A673 (cell line): ENCODE measurements at regions not wholly inside any gene's neighbourhood (a gene's known extent, or its start where the extent isn't known, plus 50 kb on each side); places are given as distances from the start of the nearest gene placed in this dataset.

Experiments
- BruUV-seq: library from RNA; stranded (reverse); fragments of 400-500 nt; replicated peaks from 2 replicates; lab custom pipeline; 2021; lab: Mats Ljungman, UMichigan
- CTCF ChIA-PET: fragments of 300-600 bp; sonication (Branson Sonifier 250); formaldehyde crosslinking; loops from one replicate; lab custom pipeline; 2022; ENCODE audit warnings: antibody characterized with exemption; lab: Charles Lee
- POLR2A ChIA-PET: fragments of 300-600 bp; sonication (Branson Sonifier 250); formaldehyde crosslinking; loops from one replicate; lab custom pipeline; 2022; ENCODE audit warnings: antibody characterized with exemption; ENCODE audit not compliant: low non-redundant PET; lab: Charles Lee
- DNase-seq: peaks from one replicate; pipeline ENCODE4 v3.0.0-alpha.2; 2015; ENCODE audit warnings: low spot score
- H3K27ac ChIP-seq: fragments of 200-600 bp; sonication (generic); 2 replicates; pipeline ENCODE4 v1.5.1; 2016; ENCODE audit warnings: mixed run types, low read depth, mild to moderate bottlenecking, mixed read lengths, antibody characterized with exemption, low read length; ENCODE audit not compliant: poor library complexity, severe bottlenecking
- H3K27me3 ChIP-seq: fragments of 200-600 bp; sonication (generic); replicated peaks from 2 replicates; pipeline ENCODE4 v1.6.1; 2017; ENCODE audit warnings: mixed run types, low read depth, mild to moderate bottlenecking, mixed read lengths, antibody characterized with exemption, low read length; ENCODE audit not compliant: insufficient read depth, poor library complexity
- H3K36me3 ChIP-seq: fragments of 200-600 bp; sonication (generic); 2 replicates; pipeline ENCODE4 v1.6.1; 2016; ENCODE audit warnings: mixed run types, mild to moderate bottlenecking, mixed read lengths, antibody characterized with exemption, low read length; ENCODE audit not compliant: insufficient read depth, poor library complexity, severe bottlenecking
- H3K4me1 ChIP-seq: fragments of 200-600 bp; sonication (generic); 2 replicates; pipeline ENCODE4 v1.6.1; 2017; ENCODE audit warnings: mixed run types, mild to moderate bottlenecking, mixed read lengths, antibody characterized with exemption, low read length; ENCODE audit not compliant: insufficient read depth, poor library complexity, severe bottlenecking
- H3K4me3 ChIP-seq: fragments of 200-600 bp; sonication (generic); 2 replicates; pipeline ENCODE4 v1.5.1; 2016; ENCODE audit warnings: low read depth, mixed run types, mild to moderate bottlenecking, mixed read lengths, low read length; ENCODE audit not compliant: poor library complexity, severe bottlenecking
- H3K9me3 ChIP-seq: fragments of 200-600 bp; sonication (generic); 2 replicates; pipeline ENCODE4 v1.6.1; 2016; ENCODE audit warnings: mixed run types, low read depth, mild to moderate bottlenecking, mixed read lengths, antibody characterized with exemption, low read length; ENCODE audit not compliant: poor library complexity, severe bottlenecking
- EZH2 ChIP-seq: fragments of 200-600 bp; sonication (generic); IDR thresholded peaks from 2 replicates; pipeline ENCODE4 v1.6.1; 2017; ENCODE audit warnings: borderline replicate concordance, low read depth, mild to moderate bottlenecking, mixed read lengths, antibody characterized with exemption, low read length; ENCODE audit not compliant: poor library complexity, severe bottlenecking
- intact Hi-C: fragments of 100-400 bp; cut with micrococcal nuclease; formaldehyde crosslinking; loops from one replicate; pipeline ENCODE4 v1.10.0; 2022; ENCODE audit not compliant: unreplicated experiment
- TF ChIP-seq, protein P1 (sequence below): fragments of 300-800, 200-600 bp; sonication (generic); conservative IDR thresholded peaks from 2 replicates; pipeline ENCODE4 v1.5.1; 2017; ENCODE audit warnings: low read depth, mild to moderate bottlenecking, antibody characterized with exemption, low read length, moderate library complexity, mixed read lengths

DNA sequence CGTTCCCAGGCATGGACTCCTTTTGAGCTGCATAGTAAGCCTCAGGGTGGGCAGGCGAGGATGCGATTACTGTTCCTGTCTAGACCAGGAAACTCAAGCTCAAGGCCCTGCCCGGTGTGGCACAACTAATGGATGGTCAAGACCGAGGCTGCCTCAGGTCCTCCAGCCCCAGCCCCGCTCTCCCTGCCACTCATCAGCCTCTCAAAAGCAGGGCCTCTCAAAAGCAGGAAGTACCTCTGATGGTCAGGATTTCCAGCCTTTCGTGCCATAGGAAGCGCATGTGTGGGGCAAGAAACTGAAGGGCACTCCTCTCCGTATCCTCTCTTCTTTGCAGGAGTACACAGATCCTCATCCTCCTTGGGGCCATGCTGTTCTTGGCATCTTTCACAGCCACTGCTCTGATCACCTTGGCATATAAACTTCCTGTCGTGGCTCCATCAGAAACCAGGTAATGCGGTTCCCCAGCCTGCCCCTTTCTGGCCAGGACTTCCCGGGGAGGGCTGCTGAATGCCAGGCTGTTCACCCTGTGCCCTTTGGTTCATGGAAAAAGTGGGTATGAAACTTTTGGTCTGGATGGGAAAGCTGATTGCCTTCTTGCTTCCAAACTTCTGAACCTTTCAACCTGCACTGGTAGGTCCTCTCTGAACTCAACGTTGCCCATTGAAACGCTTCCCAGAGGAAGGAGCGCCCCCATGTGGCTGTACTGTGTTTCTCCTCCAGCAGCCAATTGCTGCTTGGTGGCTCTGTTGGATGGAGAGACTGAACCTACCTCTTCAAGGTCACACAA lies 82.8 kb upstream of the SEC11C start:
- peaks cover 53% of the 10 kb centered on the region for H3K4me1 ChIP-seq
- peak; percentile 88 for DNase-seq
- BruUV-seq: no TSS peak
- no peak for TF ChIP-seq EZH2
- TF ChIP-seq, protein P1, sequence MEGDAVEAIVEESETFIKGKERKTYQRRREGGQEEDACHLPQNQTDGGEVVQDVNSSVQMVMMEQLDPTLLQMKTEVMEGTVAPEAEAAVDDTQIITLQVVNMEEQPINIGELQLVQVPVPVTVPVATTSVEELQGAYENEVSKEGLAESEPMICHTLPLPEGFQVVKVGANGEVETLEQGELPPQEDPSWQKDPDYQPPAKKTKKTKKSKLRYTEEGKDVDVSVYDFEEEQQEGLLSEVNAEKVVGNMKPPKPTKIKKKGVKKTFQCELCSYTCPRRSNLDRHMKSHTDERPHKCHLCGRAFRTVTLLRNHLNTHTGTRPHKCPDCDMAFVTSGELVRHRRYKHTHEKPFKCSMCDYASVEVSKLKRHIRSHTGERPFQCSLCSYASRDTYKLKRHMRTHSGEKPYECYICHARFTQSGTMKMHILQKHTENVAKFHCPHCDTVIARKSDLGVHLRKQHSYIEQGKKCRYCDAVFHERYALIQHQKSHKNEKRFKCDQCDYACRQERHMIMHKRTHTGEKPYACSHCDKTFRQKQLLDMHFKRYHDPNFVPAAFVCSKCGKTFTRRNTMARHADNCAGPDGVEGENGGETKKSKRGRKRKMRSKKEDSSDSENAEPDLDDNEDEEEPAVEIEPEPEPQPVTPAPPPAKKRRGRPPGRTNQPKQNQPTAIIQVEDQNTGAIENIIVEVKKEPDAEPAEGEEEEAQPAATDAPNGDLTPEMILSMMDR: peak; percentile 95
- H3K9me3 ChIP-seq: no peaks in the 10 kb centered on the region
- H3K27ac ChIP-seq: peak overlapping the region; percentile 58
- no peaks in the 10 kb centered on the region for H3K36me3 ChIP-seq
- no peak overlapping the region for H3K4me3 ChIP-seq
- ChIA-PET CTCF (interaction anchor here (0.6 to 1.5 kb wide), 8 partner anchors 57 to 288 kb away, joined by 3 to 6 read pairs (median 4); no protein-coding TSS in a partner anchor), POLR2A (no interaction called here)
- H3K27me3 ChIP-seq: no peaks in the 10 kb centered on the region
- intact Hi-C loops: loop anchor here (1.0 to 5.0 kb wide), 3 partner anchors 114 to 276 kb away; no protein-coding TSS in a partner anchor

DNA sequence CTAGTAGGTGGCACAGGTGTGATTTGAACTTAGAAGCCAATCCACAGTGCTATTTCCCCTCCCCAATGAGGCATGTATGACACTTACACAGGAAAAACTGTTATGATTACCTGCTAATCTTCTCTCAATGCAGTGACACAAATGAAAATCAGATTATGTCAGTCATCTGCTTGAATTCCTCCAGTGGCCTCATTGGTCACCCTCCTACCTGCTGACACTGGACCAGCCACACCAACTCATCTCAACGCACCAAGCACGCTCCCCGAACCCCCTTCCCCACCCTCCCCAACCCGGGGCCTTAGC lies 82.2 kb upstream of the SEC11C start:
- CTCF ChIA-PET: interaction anchor here (1.2 to 1.5 kb wide), 3 partner anchors 91 to 289 kb away, joined by 4 to 6 read pairs (median 5); no protein-coding TSS in a partner anchor

DNA sequence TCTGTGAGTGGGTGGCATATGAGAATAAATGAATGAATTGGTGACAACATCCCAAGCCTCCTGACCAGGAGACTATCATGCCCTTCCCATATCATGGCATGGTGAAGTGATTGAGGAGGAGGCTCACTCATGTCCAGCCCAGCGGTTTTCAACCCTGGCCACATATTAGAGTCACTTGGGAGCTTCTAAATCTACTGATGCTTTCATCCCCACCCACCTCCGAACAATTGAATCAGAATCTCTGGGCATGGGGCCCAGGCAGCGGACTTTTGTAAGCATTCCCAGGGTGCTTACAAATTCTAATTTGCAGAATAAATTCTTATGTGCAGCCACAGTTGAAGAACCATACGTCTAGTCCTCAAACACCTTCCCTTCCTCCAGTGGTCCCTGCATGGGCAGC lies 81.7 kb upstream of the SEC11C start:
- H3K27ac ChIP-seq: peak overlapping the region; percentile 13
- no TSS peak for BruUV-seq
- CTCF ChIA-PET: interaction anchor here (1.1 kb wide), 1 partner anchor 290 kb away, joined by 4 read pairs; no protein-coding TSS in a partner anchor

More for the DNA sequence above, 82.2 kb upstream of the SEC11C start:
- Histone ChIP-seq H3K9me3 (no peaks in the 10 kb centered on the region), H3K4me1 (peaks cover 53% of the 10 kb centered on the region), H3K27me3 (no peaks in the 10 kb centered on the region), H3K4me3 (no peak overlapping the region), H3K36me3 (no peaks in the 10 kb centered on the region), H3K27ac (no peak overlapping the region)
- POLR2A ChIA-PET: no interaction called here
- DNase-seq: no peak
- TF ChIP-seq, protein P1: no peak; the same call in 1 of the 2 replicates
- no peak for TF ChIP-seq EZH2
- intact Hi-C loops: loop anchor here (1.0 to 5.0 kb wide), 3 partner anchors 115 to 276 kb away; no protein-coding TSS in a partner anchor
- no TSS peak for BruUV-seq

More for the DNA sequence above, 81.7 kb upstream of the SEC11C start:
- Histone ChIP-seq H3K27me3 (no peaks in the 10 kb centered on the region), H3K4me3 (no peak overlapping the region), H3K36me3 (no peaks in the 10 kb centered on the region), H3K9me3 (no peaks in the 10 kb centered on the region), H3K4me1 (peaks cover 53% of the 10 kb centered on the region)
- intact Hi-C loops: loop anchor here (1.0 to 5.0 kb wide), 3 partner anchors 115 to 277 kb away; no protein-coding TSS in a partner anchor
- POLR2A ChIA-PET: no interaction called here
- no peak for TF ChIP-seq EZH2
- TF ChIP-seq, protein P1: no peak
- peak; percentile 61 for DNase-seq
